Thyroid gland (tissue), 4 donors: ENCODE measurements at regions not wholly inside any gene's neighbourhood (a gene's known extent, or its start where the extent isn't known, plus 50 kb on each side); places are given as distances from the start of the nearest gene placed in this dataset.

Source experiments
- DNase-seq, 2 donors: peaks; one replicate each; pipeline ENCODE4 v3.0.0-alpha.2; 2019
- H3K27ac ChIP-seq, 3 donors: fragments of 200-600 bp; sonication (generic); 1 replicate in 2 of 3; 2 replicates in 1 of 3; pipeline ENCODE4 v1.5.1; 2016 to 2019; ENCODE audit warnings: mild to moderate bottlenecking in 1 of 3, moderate library complexity in 1 of 3
- H3K27me3 ChIP-seq: fragments of 200-600 bp; sonication (generic); one replicate; pipeline ENCODE4 v1.5.1; 2019
- H3K36me3 ChIP-seq, 2 donors: fragments of 200-600 bp; sonication (generic); one replicate each; pipeline ENCODE4 v1.5.1; 2016 to 2019
- H3K4me1 ChIP-seq, 2 donors: fragments of 200-600 bp; sonication (generic); one replicate each; pipeline ENCODE4 v1.5.1; 2017 to 2019
- H3K4me3 ChIP-seq, 3 donors: fragments of 200-600 bp; sonication (generic); replicated peaks in 1 of 3; 1 replicate in 2 of 3; 2 replicates in 1 of 3; pipeline ENCODE4 v1.5.1; 2016; ENCODE audit warnings: mild to moderate bottlenecking in 1 of 3
- H3K9me3 ChIP-seq: fragments of 200-600 bp; sonication (generic); one replicate; pipeline ENCODE4 v1.5.1; 2017
- CTCF ChIP-seq, 6 experiments: fragments of 200-600 bp in 3 of 6; fragments of 450-650 bp in 3 of 6; sonication (generic) in 3 of 6; IDR thresholded peaks; one replicate each; pipeline ENCODE4 v1.5.1; 2016 to 2019; ENCODE audit warnings: antibody characterized with exemption in 6 of 6, mild to moderate bottlenecking in 2 of 6, inconsistent platforms in 1 of 6, moderate library complexity in 1 of 6
- POLR2A ChIP-seq, 2 donors: fragments of 450-650 bp; IDR thresholded peaks; one replicate each; pipeline ENCODE4 v1.6.1; 2017; ENCODE audit warnings: antibody characterized with exemption in 2 of 2, mild to moderate bottlenecking in 2 of 2, moderate library complexity in 1 of 2
- WGBS, 2 donors: methylation state at CpG; one replicate each; pipeline ENCODE4 v1.1.5; 2017; 5-methylcytosine and 5-hydroxymethylcytosine counted together
- intact Hi-C: fragments of 100-400 bp; cut with DNase I; formaldehyde crosslinking; loops from one replicate; pipeline ENCODE4 v1.15.1; 2023

- no peaks in the 10 kb centered on the region for H3K36me3 ChIP-seq
- no peaks in the 10 kb centered on the region for H3K4me1 ChIP-seq
- no peaks in the 10 kb centered on the region for H3K27me3 ChIP-seq
- WGBS, 2 donors = 74 to 84% methylated on average over 6 of the region's 6 CpGs
- no peak overlapping the region for H3K4me3 ChIP-seq
- no peak for DNase-seq
- H3K27ac ChIP-seq = no peak overlapping the region
- no peaks in the 10 kb centered on the region for H3K9me3 ChIP-seq
- no peak for TF ChIP-seq POLR2A (IDR thresholded peaks at IDR 0.05)
- no peak for TF ChIP-seq CTCF (IDR thresholded peaks at IDR 0.05)
- intact Hi-C loops = no loop called here
These were observed 501.5 kb upstream of the THBS1 start for GRCh38 chr15:39079296-39079847.

GRCh38 chr15:39083213-39083612 lies 497.7 kb upstream of the THBS1 start:
- Histone ChIP-seq H3K9me3 (no peaks in the 10 kb centered on the region), H3K4me3 (no peak overlapping the region), H3K27ac (no peak overlapping the region), H3K27me3 (no peaks in the 10 kb centered on the region), H3K4me1 (no peaks in the 10 kb centered on the region), H3K36me3 (no peaks in the 10 kb centered on the region)
- intact Hi-C loops = no loop called here
- DNase-seq = no peak
- WGBS, 2 donors = 77 to 83% methylated on average over 2 of the region's 2 CpGs
- TF ChIP-seq POLR2A (IDR thresholded peaks at IDR 0.05) (no peak), CTCF (IDR thresholded peaks at IDR 0.05) (no peak)

- Histone ChIP-seq H3K36me3 (no peaks in the 10 kb centered on the region), H3K27me3 (no peaks in the 10 kb centered on the region), H3K27ac (no peak overlapping the region), H3K9me3 (no peaks in the 10 kb centered on the region), H3K4me1 (no peaks in the 10 kb centered on the region), H3K4me3 (no peak overlapping the region)
- TF ChIP-seq CTCF (IDR thresholded peaks at IDR 0.05) (no peak), POLR2A (IDR thresholded peaks at IDR 0.05) (no peak)
- 73 to 75% methylated on average over 12 of the region's 12 CpGs for WGBS, 2 donors
- no peak for DNase-seq
- intact Hi-C loops = no loop called here
These were observed 496.0 kb upstream of the THBS1 start for GRCh38 chr15:39084674-39085530.

- DNase-seq = no peak
- Histone ChIP-seq H3K4me1 (no peaks in the 10 kb centered on the region), H3K27me3 (no peaks in the 10 kb centered on the region), H3K4me3 (no peak overlapping the region), H3K27ac (no peak overlapping the region), H3K9me3 (no peaks in the 10 kb centered on the region), H3K36me3 (no peaks in the 10 kb centered on the region)
- no peak for TF ChIP-seq POLR2A (IDR thresholded peaks at IDR 0.05)
- WGBS, 2 donors = 89 to 92% methylated on average over 5 of the region's 5 CpGs
- intact Hi-C loops = no loop called here
These were observed 494.2 kb upstream of the THBS1 start for GRCh38 chr15:39086641-39087040.

- Histone ChIP-seq H3K27ac (no peak overlapping the region), H3K36me3 (no peaks in the 10 kb centered on the region), H3K4me1 (no peaks in the 10 kb centered on the region), H3K9me3 (no peaks in the 10 kb centered on the region), H3K27me3 (no peaks in the 10 kb centered on the region), H3K4me3 (no peak overlapping the region)
- WGBS, 2 donors = 72 to 79% methylated on average over 1 of the region's 1 CpG
- DNase-seq = no peak
- TF ChIP-seq CTCF (IDR thresholded peaks at IDR 0.05) (no peak), POLR2A (IDR thresholded peaks at IDR 0.05) (no peak)
- intact Hi-C loops = no loop called here
These were observed 492.7 kb upstream of the THBS1 start for GRCh38 chr15:39088156-39088555.
